ENCODE measurements at regions not wholly inside any gene's neighbourhood (a gene's known extent, or its start where the extent isn't known, plus 50 kb on each side); places are given as distances from the start of the nearest gene placed in this dataset.

- Mint-ChIP-seq H3K27me3 (ENCODE audit: low read depth, poor library complexity) (peaks cover 6% of the 10 kb centered on the region), H3K4me3 (no peak overlapping the region), H3K4me1 (peaks cover 43% of the 10 kb centered on the region), H3K36me3 (ENCODE audit: low read depth) (no peaks in the 10 kb centered on the region), H3K9me3 (peaks cover 6% of the 10 kb centered on the region), H3K27ac (no peak overlapping the region)
- DNase-seq = no peak
- TF ChIP-seq CTCF (IDR thresholded peaks at IDR 0.05) = no peak
These were observed 189.4 kb downstream of the NUAK1 start for GRCh38 chr12:105949391-105949790.

GRCh38 chr12:105951732-105952131 is 187.0 kb downstream of the NUAK1 start:
- Mint-ChIP-seq H3K9me3 (peaks cover 6% of the 10 kb centered on the region), H3K4me3 (no peak overlapping the region), H3K27me3 (ENCODE audit: low read depth, poor library complexity) (peaks cover 6% of the 10 kb centered on the region), H3K27ac (no peak overlapping the region), H3K36me3 (ENCODE audit: low read depth) (no peaks in the 10 kb centered on the region), H3K4me1 (peaks cover 40% of the 10 kb centered on the region)
- TF ChIP-seq CTCF (IDR thresholded peaks at IDR 0.05) = no peak
- DNase-seq = no peak

- H3K4me1 Mint-ChIP-seq = peaks cover 21% of the 10 kb centered on the region
- no peak overlapping the region for H3K27ac Mint-ChIP-seq
- H3K27me3 Mint-ChIP-seq (ENCODE audit: low read depth, poor library complexity) = no peaks in the 10 kb centered on the region
- no peak for TF ChIP-seq CTCF (IDR thresholded peaks at IDR 0.05)
- H3K9me3 Mint-ChIP-seq = no peaks in the 10 kb centered on the region
- no peak overlapping the region for H3K4me3 Mint-ChIP-seq
- no peak for DNase-seq
- H3K36me3 Mint-ChIP-seq (ENCODE audit: low read depth) = no peaks in the 10 kb centered on the region
These were observed 183.5 kb downstream of the NUAK1 start for GRCh38 chr12:105954951-105955931.

GRCh38 chr12:105955976-105956375 is 182.8 kb downstream of the NUAK1 start:
- DNase-seq = no peak
- Mint-ChIP-seq H3K27me3 (ENCODE audit: low read depth, poor library complexity) (no peaks in the 10 kb centered on the region), H3K4me1 (peaks cover 24% of the 10 kb centered on the region), H3K9me3 (no peaks in the 10 kb centered on the region), H3K4me3 (no peak overlapping the region), H3K27ac (no peak overlapping the region), H3K36me3 (ENCODE audit: low read depth) (no peaks in the 10 kb centered on the region)
- no peak for TF ChIP-seq CTCF (IDR thresholded peaks at IDR 0.05)

- H3K4me1 Mint-ChIP-seq = peaks cover 24% of the 10 kb centered on the region
- no peak for TF ChIP-seq CTCF (IDR thresholded peaks at IDR 0.05)
- no peaks in the 10 kb centered on the region for H3K9me3 Mint-ChIP-seq
- H3K36me3 Mint-ChIP-seq (ENCODE audit: low read depth) = no peaks in the 10 kb centered on the region
- H3K27ac Mint-ChIP-seq = no peak overlapping the region
- H3K27me3 Mint-ChIP-seq (ENCODE audit: low read depth, poor library complexity) = no peaks in the 10 kb centered on the region
- DNase-seq = no peak
- no peak overlapping the region for H3K4me3 Mint-ChIP-seq
These were observed 181.9 kb downstream of the NUAK1 start for GRCh38 chr12:105956662-105957457.
